Activated CD8-positive, alpha-beta memory T cell treated with anti-CD3 and anti-CD28 coated beads, Interleukin-2, amount 50 U/mL, for 48 hours (primary cell): ENCODE measurements at regions not wholly inside any gene's neighbourhood (a gene's known extent, or its start where the extent isn't known, plus 50 kb on each side); places are given as distances from the start of the nearest gene placed in this dataset.

ENCODE experiments used
- DNase-seq: peaks from one replicate; pipeline ENCODE4 v3.0.0-alpha.2; 2020

GRCh38 chr15:62475591-62475990, 310.5 kb upstream of the C2CD4B start:
- DNase-seq, result no peak

DNA sequence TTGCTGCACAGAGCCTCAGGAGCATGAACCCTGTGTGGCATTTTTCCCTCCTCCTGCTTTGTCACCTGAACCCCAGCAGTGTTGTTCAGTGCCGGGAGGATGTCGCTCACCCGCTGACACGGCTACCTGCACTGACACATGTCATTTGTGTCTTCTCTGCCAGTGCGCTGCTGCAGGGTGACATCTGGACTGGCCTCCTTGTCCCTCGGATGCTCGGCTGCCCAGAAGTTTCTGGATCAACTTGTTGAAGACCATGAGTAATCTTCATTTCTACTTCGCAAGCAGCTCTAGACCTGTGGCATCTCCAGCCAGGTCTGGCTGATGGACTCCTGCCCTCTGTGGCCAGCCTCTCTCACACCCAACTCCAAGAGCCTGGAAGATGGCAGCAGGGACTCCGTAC, 311.1 kb upstream of the C2CD4B start:
- DNase-seq, result no peak

DNA sequence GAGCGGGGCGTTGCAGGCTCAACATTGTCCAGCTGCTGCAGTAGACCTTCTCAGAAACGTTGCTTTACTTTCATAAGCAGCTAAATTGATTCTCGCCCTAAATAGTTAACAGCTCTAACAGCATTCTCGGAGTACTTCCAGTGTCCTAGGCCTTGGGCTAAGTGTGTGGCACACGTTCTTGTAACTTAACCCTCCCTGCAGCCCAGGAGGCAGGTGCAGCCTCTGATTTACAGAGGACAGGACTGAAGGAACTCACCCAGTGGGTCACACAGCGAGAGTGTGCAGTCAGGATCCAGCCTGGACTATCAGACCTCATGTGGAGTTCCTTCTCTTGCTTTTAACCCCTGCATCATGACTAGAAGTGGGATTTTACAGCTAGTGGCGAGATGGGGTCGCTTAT, 312.8 kb upstream of the C2CD4B start:
- DNase-seq, result no peak

- no peak for DNase-seq
Observed at GRCh38 chr15:62482785-62483429, 317.8 kb upstream of the C2CD4B start.

DNA sequence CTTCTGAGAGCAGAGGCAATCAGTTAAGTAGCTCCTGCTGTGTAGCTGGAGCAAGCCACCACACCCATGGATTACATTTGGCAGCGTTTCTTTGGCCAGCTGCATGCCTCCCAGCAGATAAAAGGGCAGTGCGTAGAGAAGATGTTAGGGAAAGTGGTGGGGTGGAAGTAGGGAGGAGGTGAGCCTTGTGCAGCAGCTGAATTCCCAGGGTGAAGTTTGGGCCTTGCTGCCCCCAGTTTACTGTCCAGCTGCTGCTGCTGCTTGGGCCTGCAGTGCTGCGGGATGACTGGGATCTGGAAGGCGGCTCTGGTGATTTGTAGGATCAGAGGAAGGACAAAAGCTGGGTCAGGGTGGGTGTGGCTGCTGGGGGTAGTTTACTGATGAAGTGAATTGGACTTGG, 318.7 kb upstream of the C2CD4B start:
- DNase-seq, result no peak

GRCh38 chr15:62485170-62485720, 320.2 kb upstream of the C2CD4B start:
- DNase-seq, result no peak

GRCh38 chr15:62486041-62486440, 321.0 kb upstream of the C2CD4B start:
- DNase-seq, result no peak

- no peak for DNase-seq
Observed at GRCh38 chr15:62488387-62488786, 323.3 kb upstream of the C2CD4B start.

- DNase-seq, result no peak
Observed at GRCh38 chr15:62491642-62492041, 326.6 kb upstream of the C2CD4B start.

DNA sequence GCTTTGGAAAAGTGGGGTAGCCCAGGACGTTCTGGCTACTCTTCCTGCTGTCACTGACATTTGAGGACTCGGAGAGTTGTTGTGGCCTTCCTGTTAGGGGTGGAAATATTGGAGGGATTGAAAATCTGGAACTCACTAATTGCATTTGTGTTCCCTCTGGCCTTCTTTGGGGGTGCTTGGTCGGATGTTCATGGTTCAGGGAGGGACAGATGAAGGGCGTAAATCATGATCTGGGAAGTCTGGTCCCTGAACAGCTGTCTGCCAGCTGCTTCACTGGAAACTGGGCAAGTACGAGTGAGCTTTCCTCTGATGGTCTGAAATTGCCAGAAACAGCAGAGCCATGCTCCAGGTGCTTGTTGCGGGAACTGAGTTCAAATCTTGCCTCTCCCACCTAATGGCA, 327.8 kb upstream of the C2CD4B start:
- DNase-seq, result no peak

DNA sequence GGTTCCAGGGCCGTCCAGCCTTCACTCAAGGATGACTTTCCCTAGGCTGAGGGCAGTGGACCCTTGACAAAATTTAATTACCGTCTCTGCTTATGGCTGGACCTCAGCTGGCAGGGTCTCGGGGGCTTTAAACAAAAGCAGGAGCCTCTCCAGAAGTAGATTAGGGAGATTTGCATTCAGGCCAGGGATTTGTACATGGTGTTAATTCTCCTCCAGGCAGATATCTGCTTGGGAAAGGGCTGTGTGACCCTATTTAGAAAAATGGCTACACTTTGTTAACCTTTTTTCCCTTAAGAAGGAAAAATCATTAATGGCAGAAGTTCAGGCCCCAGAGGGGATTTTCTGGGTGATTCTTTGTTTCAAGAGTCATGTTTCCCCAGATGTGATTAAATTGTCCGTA, 329.1 kb upstream of the C2CD4B start:
- DNase-seq, result no peak

- no peak for DNase-seq
Observed at GRCh38 chr15:62495670-62496614, 330.9 kb upstream of the C2CD4B start.

DNA sequence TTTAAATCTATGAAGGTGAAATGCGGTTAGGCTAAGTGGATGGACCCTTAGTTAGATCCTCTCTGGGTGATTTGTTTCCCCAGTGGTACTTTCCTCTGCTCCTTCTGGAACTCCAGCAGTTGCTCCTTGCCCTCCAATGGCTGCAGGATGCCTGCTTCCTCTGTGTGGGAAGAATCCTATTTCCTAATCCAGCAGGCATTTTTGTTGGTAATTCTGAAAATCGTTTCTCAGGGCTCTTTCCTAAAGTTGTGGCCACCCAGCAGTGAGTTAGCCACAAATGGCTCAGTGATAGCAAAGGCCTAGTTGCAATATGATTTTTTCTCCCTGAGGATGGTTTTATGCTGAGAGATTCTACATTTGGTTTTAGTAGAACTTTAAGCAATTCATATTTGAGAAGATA, 332.3 kb upstream of the C2CD4B start:
- DNase-seq, result no peak

GRCh38 chr15:62498278-62498677, 333.2 kb upstream of the C2CD4B start:
- DNase-seq, result no peak

GRCh38 chr15:62498712-62499111, 333.6 kb upstream of the C2CD4B start:
- no peak for DNase-seq

- no peak for DNase-seq
Observed at GRCh38 chr15:62500325-62500724, 335.2 kb upstream of the C2CD4B start.

- DNase-seq, result no peak
Observed at GRCh38 chr15:62502451-62502850, 337.4 kb upstream of the C2CD4B start.

DNA sequence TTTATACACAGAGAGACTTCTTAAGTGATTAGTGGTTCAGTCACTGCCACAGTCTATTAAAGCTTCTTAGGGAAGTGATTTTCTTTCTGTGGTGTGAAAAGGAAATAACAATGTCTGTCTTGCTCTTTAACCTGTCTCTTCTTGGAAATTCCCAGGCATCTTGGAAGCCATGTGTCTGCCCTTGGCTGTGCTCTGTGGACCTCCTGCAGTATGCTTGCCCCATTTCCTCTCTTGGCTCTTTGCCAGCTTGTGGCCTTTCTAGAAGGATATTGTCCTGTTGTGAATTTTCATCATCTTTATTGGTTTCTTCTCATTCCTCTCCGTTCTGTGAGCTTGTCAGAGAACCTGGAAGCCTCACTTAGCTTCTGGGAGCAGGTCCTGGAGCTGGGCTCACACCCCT, 338.4 kb upstream of the C2CD4B start:
- DNase-seq, result no peak

- DNase-seq, result no peak
Observed at GRCh38 chr15:62505762-62506161, 340.7 kb upstream of the C2CD4B start.

- DNase-seq, result no peak
Observed at GRCh38 chr15:62506217-62506805, 341.2 kb upstream of the C2CD4B start.

DNA sequence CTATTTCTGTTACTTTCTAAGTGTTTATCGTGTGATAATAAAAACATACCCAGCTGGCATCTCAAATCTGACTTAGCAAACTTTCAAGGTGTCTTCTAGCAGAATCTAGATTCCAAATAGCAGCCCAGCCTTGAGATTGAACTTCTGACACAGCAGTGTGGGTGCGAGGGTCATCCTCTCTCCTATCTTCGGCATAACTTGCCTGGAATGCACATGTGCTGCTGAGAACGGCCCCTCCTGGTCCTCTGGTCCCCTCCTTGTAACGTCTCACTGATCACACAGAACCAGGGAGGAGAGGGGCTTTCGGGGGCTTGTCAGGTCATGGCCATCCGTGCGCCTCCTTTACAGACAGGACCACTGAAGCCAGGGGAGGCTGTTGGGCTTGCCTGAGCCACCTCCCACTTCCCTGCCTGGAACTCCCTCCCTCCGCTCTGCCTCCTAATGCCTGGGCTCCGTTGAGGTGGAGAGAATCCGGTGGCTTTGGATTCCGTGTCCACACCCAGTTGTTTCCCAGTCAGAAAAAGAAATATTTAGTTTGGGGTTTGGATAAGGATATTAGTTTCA, 344.4 kb upstream of the C2CD4B start:
- DNase-seq, result no peak

DNA sequence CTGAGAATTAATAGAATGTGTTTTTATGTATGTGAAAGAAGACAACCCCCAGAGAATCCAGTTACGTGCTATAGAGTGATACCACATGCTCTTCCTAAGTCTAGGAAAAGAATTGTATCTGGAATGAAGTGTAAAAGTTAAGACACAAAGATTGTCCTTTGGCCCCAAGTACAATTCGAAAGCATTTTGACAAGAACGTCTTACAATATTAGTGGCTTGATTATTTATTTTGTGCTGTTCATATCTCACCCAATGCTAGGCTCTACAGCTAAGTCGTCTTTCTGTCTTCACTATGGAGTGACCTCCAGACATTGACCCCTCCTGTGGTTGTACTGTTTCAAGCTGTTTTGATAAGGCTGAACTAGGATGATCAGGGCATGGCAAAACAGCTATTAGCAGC, 345.7 kb upstream of the C2CD4B start:
- no peak for DNase-seq

DNA sequence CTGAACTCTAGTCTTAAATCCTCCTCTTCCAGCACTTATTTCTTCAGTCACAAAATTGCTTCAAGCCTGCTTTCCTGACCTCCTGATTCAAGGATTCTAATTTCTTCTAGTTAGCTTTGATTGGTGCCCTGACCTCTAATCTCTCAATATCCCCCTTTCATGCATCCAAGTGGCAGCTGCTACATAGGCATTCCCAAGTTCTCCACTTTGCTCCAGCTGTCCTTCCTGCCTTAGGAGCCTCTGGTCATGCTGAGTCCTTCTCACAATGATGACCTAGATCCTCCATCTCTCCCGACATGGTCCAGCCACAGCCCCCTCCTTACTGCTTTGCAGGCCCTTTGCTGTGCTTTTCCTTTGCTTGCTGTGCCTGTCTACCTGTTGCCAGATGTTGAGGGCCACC, 347.8 kb upstream of the C2CD4B start:
- DNase-seq, result no peak
